ENCODE measurements at regions not wholly inside any gene's neighbourhood (a gene's known extent, or its start where the extent isn't known, plus 50 kb on each side); places are given as distances from the start of the nearest gene placed in this dataset.

- Mint-ChIP-seq H3K27me3 (peaks cover 0 to 15% (median 9%) of the 10 kb centered on the region in 5 donors), H3K4me1 (no peaks in the 10 kb centered on the region), H3K27ac (no peak overlapping the region), H3K4me3 (no peak overlapping the region), H3K36me3 (no peaks in the 10 kb centered on the region), H3K9me3 (no peaks in the 10 kb centered on the region)
- Histone ChIP-seq H3K4me1 (ENCODE audit: control insufficient read depth in 2 of 2, insufficient read depth in 2 of 2, low read length in 2 of 2) (no peaks in the 10 kb centered on the region), H3K27me3 (ENCODE audit: control insufficient read depth in 2 of 2, insufficient read depth in 2 of 2, low read length in 2 of 2) (no peaks in the 10 kb centered on the region), H3K4me3 (ENCODE audit: low read length) (no peak overlapping the region), H3K36me3 (ENCODE audit: control insufficient read depth in 2 of 3, insufficient read depth in 3 of 3, low read length in 3 of 3) (no peaks in the 10 kb centered on the region), H3K27ac (ENCODE audit: low read depth, low read length) (no peak overlapping the region), H3K9me3 (ENCODE audit: control insufficient read depth in 2 of 3, low read length in 3 of 3) (no peaks in the 10 kb centered on the region)
- DNase-seq, result no peak
- no peak for ATAC-seq
- intact Hi-C loops (cut with micrococcal nuclease), result no loop called here
- ChIA-PET CTCF (no interaction called here), POLR2A (no interaction called here)
Measured at GRCh38 chr20:39299783-39300182, 337.6 kb downstream of the DHX35 start.

DNA sequence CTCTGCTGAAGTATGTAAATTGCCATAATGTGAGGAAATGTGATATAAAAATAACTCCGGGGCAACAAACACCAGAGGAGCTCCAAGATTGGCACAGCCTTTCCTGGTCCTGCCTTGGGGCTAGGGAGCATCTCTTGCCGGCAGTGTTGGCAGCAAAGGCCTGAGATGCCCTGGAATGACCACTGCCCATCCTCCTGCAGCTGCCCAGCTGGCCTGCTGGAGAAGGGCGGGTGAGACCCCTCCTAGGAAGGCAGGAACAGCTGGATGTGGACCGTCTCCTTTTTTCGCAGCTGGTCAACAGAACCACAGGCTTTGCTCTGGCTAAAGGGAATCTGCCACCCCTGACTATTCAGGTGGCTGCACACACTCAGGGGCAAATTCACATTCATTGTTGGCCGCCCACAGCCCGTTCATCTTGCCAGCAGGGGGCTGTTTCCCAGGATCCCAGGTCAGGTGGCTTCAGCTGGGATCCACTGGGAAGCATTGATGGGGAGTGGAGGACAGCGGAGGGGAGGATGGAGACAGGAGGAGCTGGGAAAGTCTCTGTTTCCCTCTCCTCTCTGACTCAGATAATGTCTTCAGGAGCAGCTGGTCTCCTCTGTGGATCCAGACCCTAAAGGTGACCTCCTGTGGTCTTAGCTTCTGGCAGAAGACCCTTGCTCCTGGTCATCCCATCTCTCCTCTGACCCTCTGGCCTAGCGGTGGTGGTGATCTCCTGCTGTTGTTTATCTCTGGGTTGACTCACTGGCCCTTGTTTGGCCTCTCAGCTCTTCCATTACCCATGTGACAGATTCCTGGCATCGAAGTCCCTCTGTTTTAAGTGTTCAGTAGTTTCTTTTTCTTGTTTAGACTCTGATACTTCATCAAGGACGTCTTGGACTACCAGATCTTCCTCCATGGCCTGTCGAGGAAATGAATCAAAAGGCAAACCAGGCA, 336.7 kb downstream of the DHX35 start:
- ATAC-seq (no peak), DNase-seq (no peak)
- intact Hi-C loops (cut with micrococcal nuclease), result no loop called here
- H3K4me1 ChIP-seq (ENCODE audit: control insufficient read depth in 2 of 2, insufficient read depth in 2 of 2, low read length in 2 of 2), result no peaks in the 10 kb centered on the region
- peaks cover 0 to 4% of the 10 kb centered on the region in 2 donors for H3K27me3 ChIP-seq (ENCODE audit: control insufficient read depth in 2 of 2, insufficient read depth in 2 of 2, low read length in 2 of 2)
- no peak overlapping the region for H3K27ac ChIP-seq (ENCODE audit: low read depth, low read length)
- Mint-ChIP-seq H3K9me3 (no peaks in the 10 kb centered on the region), H3K36me3 (no peaks in the 10 kb centered on the region), H3K4me1 (no peaks in the 10 kb centered on the region), H3K27ac (no peak overlapping the region), H3K27me3 (peaks cover 0 to 21% (median 12%) of the 10 kb centered on the region in 5 donors), H3K4me3 (no peak overlapping the region)
- no peaks in the 10 kb centered on the region for H3K36me3 ChIP-seq (ENCODE audit: control insufficient read depth in 2 of 3, insufficient read depth in 3 of 3, low read length in 3 of 3)
- no peak overlapping the region for H3K4me3 ChIP-seq (ENCODE audit: low read length)
- POLR2A ChIA-PET, result no interaction called here
- CTCF ChIA-PET, result no interaction called here
- H3K9me3 ChIP-seq (ENCODE audit: control insufficient read depth in 2 of 3, low read length in 3 of 3), result no peaks in the 10 kb centered on the region

DNA sequence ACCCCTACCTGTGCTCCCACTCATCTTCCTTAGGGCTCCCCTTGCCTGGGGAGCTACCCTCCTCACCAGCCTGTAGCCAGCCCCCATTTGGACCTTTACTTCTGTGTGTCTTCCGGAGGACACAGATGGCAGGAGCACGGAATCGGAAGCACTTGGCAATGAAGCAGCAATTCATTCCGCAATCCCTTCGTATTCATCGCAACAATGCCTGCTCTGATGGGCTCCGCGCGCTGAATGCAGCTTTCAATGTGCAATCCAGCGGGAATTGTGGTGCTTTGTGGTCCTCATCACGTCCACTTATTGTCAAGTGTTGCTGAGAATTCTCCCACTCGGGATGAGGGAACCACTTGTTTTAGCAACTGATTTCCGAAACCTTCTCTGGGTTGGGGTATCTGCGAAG, 336.0 kb downstream of the DHX35 start:
- Histone ChIP-seq H3K4me3 (ENCODE audit: low read length) (no peak overlapping the region), H3K36me3 (ENCODE audit: control insufficient read depth in 2 of 3, insufficient read depth in 3 of 3, low read length in 3 of 3) (no peaks in the 10 kb centered on the region), H3K27me3 (ENCODE audit: control insufficient read depth in 2 of 2, insufficient read depth in 2 of 2, low read length in 2 of 2) (peaks cover 0 to 4% of the 10 kb centered on the region in 2 donors), H3K4me1 (ENCODE audit: control insufficient read depth in 2 of 2, insufficient read depth in 2 of 2, low read length in 2 of 2) (no peaks in the 10 kb centered on the region), H3K27ac (ENCODE audit: low read depth, low read length) (no peak overlapping the region), H3K9me3 (ENCODE audit: control insufficient read depth in 2 of 3, low read length in 3 of 3) (no peaks in the 10 kb centered on the region)
- no peaks in the 10 kb centered on the region for H3K4me1 Mint-ChIP-seq
- no peak overlapping the region for H3K27ac Mint-ChIP-seq
- ATAC-seq (no peak), DNase-seq (no peak)
- POLR2A ChIA-PET, result no interaction called here
- intact Hi-C loops (cut with micrococcal nuclease), result no loop called here
- no peaks in the 10 kb centered on the region for H3K9me3 Mint-ChIP-seq
- CTCF ChIA-PET, result no interaction called here
- no peak overlapping the region for H3K4me3 Mint-ChIP-seq
- H3K36me3 Mint-ChIP-seq, result no peaks in the 10 kb centered on the region
- peaks cover 0 to 27% (median 12%) of the 10 kb centered on the region in 5 donors for H3K27me3 Mint-ChIP-seq

DNA sequence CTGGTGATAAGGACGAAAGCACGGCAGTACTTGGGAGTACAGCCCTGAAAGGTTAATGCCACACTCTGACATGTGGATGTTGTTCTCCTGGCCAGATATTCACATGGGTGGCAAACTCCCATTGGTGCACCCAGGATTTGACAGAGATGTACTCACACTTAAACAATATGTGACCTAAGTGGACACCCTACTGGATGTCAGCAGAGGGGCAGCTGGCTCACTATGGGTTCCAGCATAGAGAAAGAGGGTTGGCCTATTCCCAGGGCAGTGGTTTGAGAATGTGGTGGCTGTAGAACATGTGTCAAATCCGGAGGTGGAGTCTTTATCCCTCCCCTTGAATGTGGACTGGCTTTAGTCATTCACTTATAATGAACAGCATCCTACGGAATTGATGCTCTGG, 333.2 kb downstream of the DHX35 start:
- DNase-seq (no peak), ATAC-seq (no peak)
- H3K27ac Mint-ChIP-seq, result no peak overlapping the region
- CTCF ChIA-PET, result no interaction called here
- H3K4me3 Mint-ChIP-seq, result no peak overlapping the region
- H3K27me3 Mint-ChIP-seq, result peaks cover 7 to 31% (median 12%) of the 10 kb centered on the region in 5 donors
- Histone ChIP-seq H3K4me3 (ENCODE audit: low read length) (no peak overlapping the region), H3K9me3 (ENCODE audit: control insufficient read depth in 2 of 3, low read length in 3 of 3) (no peaks in the 10 kb centered on the region), H3K36me3 (ENCODE audit: control insufficient read depth in 2 of 3, insufficient read depth in 3 of 3, low read length in 3 of 3) (no peaks in the 10 kb centered on the region), H3K27me3 (ENCODE audit: control insufficient read depth in 2 of 2, insufficient read depth in 2 of 2, low read length in 2 of 2) (peaks cover 0 to 4% of the 10 kb centered on the region in 2 donors), H3K27ac (ENCODE audit: low read depth, low read length) (no peak overlapping the region), H3K4me1 (ENCODE audit: control insufficient read depth in 2 of 2, insufficient read depth in 2 of 2, low read length in 2 of 2) (no peaks in the 10 kb centered on the region)
- H3K9me3 Mint-ChIP-seq, result peaks cover 0 to 3% (median 0%) of the 10 kb centered on the region in 11 donors
- POLR2A ChIA-PET, result no interaction called here
- no peaks in the 10 kb centered on the region for H3K36me3 Mint-ChIP-seq
- intact Hi-C loops (cut with micrococcal nuclease), result no loop called here
- no peaks in the 10 kb centered on the region for H3K4me1 Mint-ChIP-seq

GRCh38 chr20:39294137-39294725, 332.1 kb downstream of the DHX35 start:
- intact Hi-C loops (cut with micrococcal nuclease), result no loop called here
- H3K4me3 Mint-ChIP-seq, result no peak overlapping the region
- Histone ChIP-seq H3K4me3 (ENCODE audit: low read length) (no peak overlapping the region), H3K27me3 (ENCODE audit: control insufficient read depth in 2 of 2, insufficient read depth in 2 of 2, low read length in 2 of 2) (peaks cover 0 to 4% of the 10 kb centered on the region in 2 donors), H3K27ac (ENCODE audit: low read depth, low read length) (no peak overlapping the region), H3K9me3 (ENCODE audit: control insufficient read depth in 2 of 3, low read length in 3 of 3) (no peaks in the 10 kb centered on the region), H3K36me3 (ENCODE audit: control insufficient read depth in 2 of 3, insufficient read depth in 3 of 3, low read length in 3 of 3) (no peaks in the 10 kb centered on the region), H3K4me1 (ENCODE audit: control insufficient read depth in 2 of 2, insufficient read depth in 2 of 2, low read length in 2 of 2) (no peaks in the 10 kb centered on the region)
- ATAC-seq (no peak), DNase-seq (no peak)
- H3K9me3 Mint-ChIP-seq, result peaks cover 0 to 5% (median 0%) of the 10 kb centered on the region in 11 donors
- H3K27me3 Mint-ChIP-seq, result peaks cover 11 to 33% (median 16%) of the 10 kb centered on the region in 5 donors
- no peak overlapping the region for H3K27ac Mint-ChIP-seq
- H3K36me3 Mint-ChIP-seq, result no peaks in the 10 kb centered on the region
- no peaks in the 10 kb centered on the region for H3K4me1 Mint-ChIP-seq
- CTCF ChIA-PET, result no interaction called here
- POLR2A ChIA-PET, result no interaction called here

GRCh38 chr20:39292193-39292736, 330.1 kb downstream of the DHX35 start:
- H3K9me3 Mint-ChIP-seq, result peaks cover 0 to 8% (median 5%) of the 10 kb centered on the region in 11 donors
- H3K27me3 Mint-ChIP-seq, result peaks cover 11 to 39% (median 19%) of the 10 kb centered on the region in 5 donors
- H3K36me3 ChIP-seq (ENCODE audit: control insufficient read depth in 2 of 3, insufficient read depth in 3 of 3, low read length in 3 of 3), result no peaks in the 10 kb centered on the region
- H3K4me3 ChIP-seq (ENCODE audit: low read length), result no peak overlapping the region
- H3K27ac ChIP-seq (ENCODE audit: low read depth, low read length), result no peak overlapping the region
- H3K4me1 Mint-ChIP-seq, result no peaks in the 10 kb centered on the region
- CTCF ChIA-PET, result no interaction called here
- no peak for DNase-seq
- no peaks in the 10 kb centered on the region for H3K4me1 ChIP-seq (ENCODE audit: control insufficient read depth in 2 of 2, insufficient read depth in 2 of 2, low read length in 2 of 2)
- intact Hi-C loops (cut with micrococcal nuclease), result no loop called here
- H3K27ac Mint-ChIP-seq, result no peak overlapping the region
- H3K4me3 Mint-ChIP-seq, result no peak overlapping the region
- no peak for ATAC-seq
- H3K36me3 Mint-ChIP-seq, result no peaks in the 10 kb centered on the region
- POLR2A ChIA-PET, result no interaction called here
- no peaks in the 10 kb centered on the region for H3K9me3 ChIP-seq (ENCODE audit: control insufficient read depth in 2 of 3, low read length in 3 of 3)
- peaks cover 0 to 4% of the 10 kb centered on the region in 2 donors for H3K27me3 ChIP-seq (ENCODE audit: control insufficient read depth in 2 of 2, insufficient read depth in 2 of 2, low read length in 2 of 2)

Data from naive thymus-derived CD4-positive, alpha-beta T cell (primary cell).